ENCODE measurements at regions not wholly inside any gene's neighbourhood (a gene's known extent, or its start where the extent isn't known, plus 50 kb on each side); places are given as distances from the start of the nearest gene placed in this dataset.

DNA sequence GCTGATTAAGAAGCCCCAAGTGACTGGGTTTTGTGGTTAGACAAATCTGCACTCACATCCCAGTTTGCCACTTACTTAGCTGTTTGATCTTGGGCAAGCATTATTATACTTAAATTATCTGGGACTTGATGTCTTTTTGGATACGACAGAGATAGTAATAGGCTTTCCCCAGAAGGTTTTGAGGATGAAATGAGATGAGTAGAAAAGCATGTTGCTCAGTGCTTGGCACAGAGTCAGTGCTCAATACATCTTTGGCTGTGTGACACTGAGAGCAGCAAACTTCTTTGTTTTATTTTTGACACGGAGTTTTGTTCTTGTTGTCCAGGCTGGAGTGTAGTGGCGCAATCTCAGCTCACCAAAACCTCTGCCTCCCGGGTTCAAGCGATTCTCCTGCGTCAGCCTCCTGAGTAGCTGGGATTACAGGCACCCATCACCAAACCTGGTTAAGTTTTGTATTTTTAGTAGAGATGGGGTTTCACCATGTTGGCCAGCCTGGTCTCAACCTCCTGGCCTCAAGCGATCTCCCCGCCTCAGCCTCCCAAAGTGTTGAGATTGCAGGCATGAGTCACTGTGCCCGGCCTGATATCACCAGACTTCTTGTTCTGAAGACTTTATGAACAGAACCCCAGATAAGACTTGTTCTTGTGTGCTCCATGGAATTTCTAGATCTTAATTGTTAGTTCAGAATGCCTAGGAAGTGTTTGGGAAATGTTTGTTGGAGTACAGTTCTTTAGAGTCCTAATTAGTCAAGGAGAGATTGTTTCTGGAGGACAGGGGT lies 521.2 kb downstream of the SLC4A3 start:
- H3K9ac ChIP-seq (ENCODE audit: insufficient read depth, low read depth, low read length) = no peak overlapping the region
- no peaks in the 10 kb centered on the region; a peak in 1 of 5 replicates for H3K27me3 ChIP-seq (ENCODE audit: control insufficient read depth in 1 of 2, insufficient read depth in 2 of 2, low read length in 2 of 2)
- WGBS (ENCODE audit: low lambda C conversion rate) = 23% methylated on average over 9 of the region's 9 CpGs
- no peaks in the 10 kb centered on the region for H4K20me1 ChIP-seq (ENCODE audit: insufficient read depth, low read length)
- in situ Hi-C loops (cut with HindIII; ENCODE audit: extremely low pct_ligation_motif_present, low pct_unique_long_range_greater_than_20kb) (no loop called here), intact Hi-C loops (cut with micrococcal nuclease; ENCODE audit: unreplicated experiment) (no loop called here)
- H3K4me1 ChIP-seq (ENCODE audit: insufficient read depth, low read length) = no peaks in the 10 kb centered on the region
- ChIA-PET CTCF (ENCODE audit: low intra/inter-chr PET ratio, low total read pairs) (no interaction called here), POLR2A (no interaction called here)
- BruUV-seq (replicated peaks) = no TSS peak
- H3K4me3 ChIP-seq (replicated peaks in 1 of 3; ENCODE audit: insufficient read depth in 1 of 3, low read depth in 2 of 3, low read length in 3 of 3) = no peak overlapping the region
- no peak overlapping the region for H3K4me2 ChIP-seq (ENCODE audit: low read depth, low read length)
- no peak overlapping the region for H3K27ac ChIP-seq (ENCODE audit: extremely low read length, insufficient read depth, low read length)
- no peak for ATAC-seq
- H3K79me2 ChIP-seq (ENCODE audit: insufficient read depth, low read length) = no peaks in the 10 kb centered on the region
- no peaks in the 10 kb centered on the region for H3K36me3 ChIP-seq (replicated peaks in 1 of 2; ENCODE audit: control insufficient read depth in 1 of 2, insufficient read depth in 2 of 2, low read length in 2 of 2)
- no peak for DNase-seq (ENCODE audit: low spot score)
- TF ChIP-seq, protein P1, sequence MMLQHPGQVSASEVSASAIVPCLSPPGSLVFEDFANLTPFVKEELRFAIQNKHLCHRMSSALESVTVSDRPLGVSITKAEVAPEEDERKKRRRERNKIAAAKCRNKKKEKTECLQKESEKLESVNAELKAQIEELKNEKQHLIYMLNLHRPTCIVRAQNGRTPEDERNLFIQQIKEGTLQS (CRISPR knock-in tag; IDR thresholded peaks at IDR 0.05) = no peak
- TF ChIP-seq ZNF562 (CRISPR knock-in tag; IDR thresholded peaks at IDR 0.05; ENCODE audit: borderline replicate concordance) = no peak
- TF ChIP-seq MTA3 (CRISPR knock-in tag; IDR thresholded peaks at IDR 0.05) = no peak
- no peak for TF ChIP-seq ETV5 (CRISPR knock-in tag; IDR thresholded peaks at IDR 0.05; ENCODE audit: borderline replicate concordance)
- no peak for TF ChIP-seq KDM5B (CRISPR knock-in tag; IDR thresholded peaks at IDR 0.05; ENCODE audit: borderline replicate concordance)
- TF ChIP-seq ARNT (IDR thresholded peaks at IDR 0.05) = no peak
- TF ChIP-seq ZNF317 (CRISPR knock-in tag; IDR thresholded peaks at IDR 0.05) = no peak
- no peak for TF ChIP-seq ZNF678 (CRISPR knock-in tag; IDR thresholded peaks at IDR 0.05)
- TF ChIP-seq, protein P2, sequence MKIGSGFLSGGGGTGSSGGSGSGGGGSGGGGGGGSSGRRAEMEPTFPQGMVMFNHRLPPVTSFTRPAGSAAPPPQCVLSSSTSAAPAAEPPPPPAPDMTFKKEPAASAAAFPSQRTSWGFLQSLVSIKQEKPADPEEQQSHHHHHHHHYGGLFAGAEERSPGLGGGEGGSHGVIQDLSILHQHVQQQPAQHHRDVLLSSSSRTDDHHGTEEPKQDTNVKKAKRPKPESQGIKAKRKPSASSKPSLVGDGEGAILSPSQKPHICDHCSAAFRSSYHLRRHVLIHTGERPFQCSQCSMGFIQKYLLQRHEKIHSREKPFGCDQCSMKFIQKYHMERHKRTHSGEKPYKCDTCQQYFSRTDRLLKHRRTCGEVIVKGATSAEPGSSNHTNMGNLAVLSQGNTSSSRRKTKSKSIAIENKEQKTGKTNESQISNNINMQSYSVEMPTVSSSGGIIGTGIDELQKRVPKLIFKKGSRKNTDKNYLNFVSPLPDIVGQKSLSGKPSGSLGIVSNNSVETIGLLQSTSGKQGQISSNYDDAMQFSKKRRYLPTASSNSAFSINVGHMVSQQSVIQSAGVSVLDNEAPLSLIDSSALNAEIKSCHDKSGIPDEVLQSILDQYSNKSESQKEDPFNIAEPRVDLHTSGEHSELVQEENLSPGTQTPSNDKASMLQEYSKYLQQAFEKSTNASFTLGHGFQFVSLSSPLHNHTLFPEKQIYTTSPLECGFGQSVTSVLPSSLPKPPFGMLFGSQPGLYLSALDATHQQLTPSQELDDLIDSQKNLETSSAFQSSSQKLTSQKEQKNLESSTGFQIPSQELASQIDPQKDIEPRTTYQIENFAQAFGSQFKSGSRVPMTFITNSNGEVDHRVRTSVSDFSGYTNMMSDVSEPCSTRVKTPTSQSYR (CRISPR knock-in tag; IDR thresholded peaks at IDR 0.05; ENCODE audit: borderline replicate concordance) = no peak
- TF ChIP-seq CC2D1A (CRISPR knock-in tag; IDR thresholded peaks at IDR 0.05) = no peak
- no peak for TF ChIP-seq ZNF367 (CRISPR knock-in tag; IDR thresholded peaks at IDR 0.05; ENCODE audit: borderline replicate concordance)
- no peak for TF ChIP-seq PHB2 (IDR thresholded peaks at IDR 0.05; ENCODE audit: partially characterized antibody)
- no peak for TF ChIP-seq ZNF3 (CRISPR knock-in tag; IDR thresholded peaks at IDR 0.05)
- no peak for TF ChIP-seq ATF6 (CRISPR knock-in tag; conservative IDR thresholded peaks at IDR 0.05)
- no peak for TF ChIP-seq HOXD1 (CRISPR knock-in tag; IDR thresholded peaks at IDR 0.05)
- no peak for TF ChIP-seq MAZ (IDR thresholded peaks at IDR 0.05; ENCODE audit: borderline replicate concordance, low read depth, low read length)
- TF ChIP-seq MAZ (CRISPR knock-in tag; IDR thresholded peaks at IDR 0.05; ENCODE audit: low read depth) = no peak
- no peak overlapping the region for H2AFZ ChIP-seq (ENCODE audit: low read length)
- no peaks in the 10 kb centered on the region for H3K9me3 ChIP-seq (ENCODE audit: low read length)
- no peak for FAIRE-seq
